ENCODE measurements at regions not wholly inside any gene's neighbourhood (a gene's known extent, or its start where the extent isn't known, plus 50 kb on each side); places are given as distances from the start of the nearest gene placed in this dataset.

- DNase-seq (no peak), ATAC-seq (replicated peaks) (no peak)
- H3K36me3 Mint-ChIP-seq (ENCODE audit: insufficient read depth): peaks cover 9% of the 10 kb centered on the region
- H3K27ac Mint-ChIP-seq: peak overlapping the region in 1 of 2 donors; percentile 15
- H3K4me1 Mint-ChIP-seq (ENCODE audit: low read depth in 2 of 2): peaks cover 9 to 16% of the 10 kb centered on the region in 2 donors
- H3K9me3 Mint-ChIP-seq: no peaks in the 10 kb centered on the region
- no peaks in the 10 kb centered on the region for H3K27me3 Mint-ChIP-seq
- no peak overlapping the region for H3K4me3 Mint-ChIP-seq
These were observed 93.7 kb upstream of the DHRSX start for GRCh38 chrX:2594491-2594890.

- ATAC-seq (replicated peaks) (no peak), DNase-seq (no peak)
- no peak overlapping the region for H3K27ac Mint-ChIP-seq
- H3K4me3 Mint-ChIP-seq: no peak overlapping the region
- H3K4me1 Mint-ChIP-seq (ENCODE audit: low read depth in 2 of 2): peaks cover 9 to 12% of the 10 kb centered on the region in 2 donors
- H3K36me3 Mint-ChIP-seq (ENCODE audit: insufficient read depth): peaks cover 6% of the 10 kb centered on the region
- no peaks in the 10 kb centered on the region for H3K9me3 Mint-ChIP-seq
- H3K27me3 Mint-ChIP-seq: no peaks in the 10 kb centered on the region
These were observed 91.5 kb upstream of the DHRSX start for GRCh38 chrX:2592279-2592678.

GRCh38 chrX:2589186-2590020 lies 88.6 kb upstream of the DHRSX start:
- Mint-ChIP-seq H3K4me3 (no peak overlapping the region), H3K4me1 (ENCODE audit: low read depth in 2 of 2) (peaks cover 16 to 24% of the 10 kb centered on the region in 2 donors)
- no peak for ATAC-seq (replicated peaks)

GRCh38 chrX:2588049-2588448 lies 87.3 kb upstream of the DHRSX start:
- Mint-ChIP-seq H3K27ac (no peak overlapping the region), H3K4me1 (ENCODE audit: low read depth in 2 of 2) (peaks cover 11 to 22% of the 10 kb centered on the region in 2 donors), H3K4me3 (no peak overlapping the region), H3K27me3 (peaks cover 13 to 19% of the 10 kb centered on the region in 2 donors), H3K36me3 (ENCODE audit: insufficient read depth) (no peaks in the 10 kb centered on the region), H3K9me3 (no peaks in the 10 kb centered on the region)
- DNase-seq: no peak
- no peak for ATAC-seq (replicated peaks)

More at GRCh38 chrX:2589186-2590020, 88.6 kb upstream of the DHRSX start:
- Mint-ChIP-seq H3K9me3 (no peaks in the 10 kb centered on the region), H3K27me3 (peaks cover 8 to 11% of the 10 kb centered on the region in 2 donors), H3K27ac (no peak overlapping the region), H3K36me3 (ENCODE audit: insufficient read depth) (peaks cover 3% of the 10 kb centered on the region)
- no peak for DNase-seq

GRCh38 chrX:2587146-2587545 lies 86.4 kb upstream of the DHRSX start:
- no peak overlapping the region for H3K27ac Mint-ChIP-seq
- H3K4me3 Mint-ChIP-seq: no peak overlapping the region
- no peaks in the 10 kb centered on the region for H3K36me3 Mint-ChIP-seq (ENCODE audit: insufficient read depth)
- H3K4me1 Mint-ChIP-seq (ENCODE audit: low read depth in 2 of 2): peaks cover 7 to 21% of the 10 kb centered on the region in 2 donors
- H3K27me3 Mint-ChIP-seq: peaks cover 22 to 28% of the 10 kb centered on the region in 2 donors
- DNase-seq (no peak), ATAC-seq (replicated peaks) (no peak)
- no peaks in the 10 kb centered on the region for H3K9me3 Mint-ChIP-seq

- H3K4me3 Mint-ChIP-seq: peak overlapping the region; percentile 50 to 66
- no peak for ATAC-seq (replicated peaks)
These were observed 84.3 kb upstream of the DHRSX start for GRCh38 chrX:2585158-2585470.

GRCh38 chrX:2584251-2585157 lies 83.7 kb upstream of the DHRSX start:
- no peak for DNase-seq
- Mint-ChIP-seq H3K36me3 (ENCODE audit: insufficient read depth) (no peaks in the 10 kb centered on the region), H3K4me3 (peak overlapping the region; percentile 50 to 66), H3K9me3 (no peaks in the 10 kb centered on the region), H3K27me3 (peaks cover 44 to 49% of the 10 kb centered on the region in 2 donors), H3K4me1 (ENCODE audit: low read depth in 2 of 2) (peaks cover 6 to 20% of the 10 kb centered on the region in 2 donors), H3K27ac (no peak overlapping the region)
- ATAC-seq (replicated peaks): no peak

More at GRCh38 chrX:2585158-2585470, 84.3 kb upstream of the DHRSX start:
- Mint-ChIP-seq H3K27me3 (peaks cover 42 to 45% of the 10 kb centered on the region in 2 donors), H3K4me1 (ENCODE audit: low read depth in 2 of 2) (peaks cover 6 to 20% of the 10 kb centered on the region in 2 donors), H3K27ac (no peak overlapping the region), H3K36me3 (ENCODE audit: insufficient read depth) (no peaks in the 10 kb centered on the region), H3K9me3 (no peaks in the 10 kb centered on the region)
- no peak for DNase-seq

GRCh38 chrX:2583194-2584162 lies 82.7 kb upstream of the DHRSX start:
- no peaks in the 10 kb centered on the region for H3K9me3 Mint-ChIP-seq
- H3K36me3 Mint-ChIP-seq (ENCODE audit: insufficient read depth): no peaks in the 10 kb centered on the region
- H3K4me1 Mint-ChIP-seq (ENCODE audit: low read depth in 2 of 2): peaks cover 10 to 20% of the 10 kb centered on the region in 2 donors
- ATAC-seq (replicated peaks): no peak
- H3K27me3 Mint-ChIP-seq: peaks cover 54 to 59% of the 10 kb centered on the region in 2 donors
- DNase-seq: no peak
- no peak overlapping the region for H3K27ac Mint-ChIP-seq
- H3K4me3 Mint-ChIP-seq: no peak overlapping the region

GRCh38 chrX:2582667-2583066 lies 81.9 kb upstream of the DHRSX start:
- Mint-ChIP-seq H3K36me3 (ENCODE audit: insufficient read depth) (no peaks in the 10 kb centered on the region), H3K4me3 (no peak overlapping the region), H3K9me3 (no peaks in the 10 kb centered on the region), H3K27me3 (peaks cover 58 to 67% of the 10 kb centered on the region in 2 donors), H3K27ac (no peak overlapping the region), H3K4me1 (ENCODE audit: low read depth in 2 of 2) (peaks cover 10 to 20% of the 10 kb centered on the region in 2 donors)
- ATAC-seq (replicated peaks): no peak
- no peak for DNase-seq

- no peak overlapping the region for H3K4me3 Mint-ChIP-seq
- no peaks in the 10 kb centered on the region for H3K9me3 Mint-ChIP-seq
These were observed 80.5 kb upstream of the DHRSX start for GRCh38 chrX:2581296-2581695.

GRCh38 chrX:2578864-2579263 lies 78.1 kb upstream of the DHRSX start:
- H3K36me3 Mint-ChIP-seq (ENCODE audit: insufficient read depth): no peaks in the 10 kb centered on the region
- no peaks in the 10 kb centered on the region for H3K9me3 Mint-ChIP-seq
- peak overlapping the region in 1 of 2 donors; percentile 32 for H3K27ac Mint-ChIP-seq
- ATAC-seq (replicated peaks) (peak; percentile 39), DNase-seq (no peak)
- H3K4me1 Mint-ChIP-seq (ENCODE audit: low read depth in 2 of 2): peaks cover 4 to 8% of the 10 kb centered on the region in 2 donors
- H3K27me3 Mint-ChIP-seq: peaks cover 50 to 67% of the 10 kb centered on the region in 2 donors
- H3K4me3 Mint-ChIP-seq: peak overlapping the region in 1 of 2 donors; percentile 13

More at GRCh38 chrX:2581296-2581695, 80.5 kb upstream of the DHRSX start:
- peaks cover 58 to 80% of the 10 kb centered on the region in 2 donors for H3K27me3 Mint-ChIP-seq
- H3K36me3 Mint-ChIP-seq (ENCODE audit: insufficient read depth): no peaks in the 10 kb centered on the region
- DNase-seq (no peak), ATAC-seq (replicated peaks) (no peak)
- H3K27ac Mint-ChIP-seq: no peak overlapping the region
- H3K4me1 Mint-ChIP-seq (ENCODE audit: low read depth in 2 of 2): peaks cover 7 to 13% of the 10 kb centered on the region in 2 donors

- Mint-ChIP-seq H3K27me3 (peaks cover 44 to 60% of the 10 kb centered on the region in 2 donors), H3K4me3 (no peak overlapping the region), H3K9me3 (no peaks in the 10 kb centered on the region), H3K4me1 (ENCODE audit: low read depth in 2 of 2) (peaks cover 4% of the 10 kb centered on the region in 2 donors), H3K27ac (peak overlapping the region in 1 of 2 donors; percentile 32), H3K36me3 (ENCODE audit: insufficient read depth) (no peaks in the 10 kb centered on the region)
- ATAC-seq (replicated peaks) (no peak), DNase-seq (no peak)
These were observed 77.2 kb upstream of the DHRSX start for GRCh38 chrX:2577844-2578466.
